Neural progenitor cell (in vitro differentiated cells): ENCODE measurements at regions not wholly inside any gene's neighbourhood (a gene's known extent, or its start where the extent isn't known, plus 50 kb on each side); places are given as distances from the start of the nearest gene placed in this dataset.

ENCODE experiments used
- CTCF ChIP-seq: fragments of 200-600 bp; sonication (generic); IDR thresholded peaks from 2 replicates; pipeline ENCODE4 v1.5.1; 2017; ENCODE audit warnings: antibody characterized with exemption, mild to moderate bottlenecking
- EZH2phosphoT487 ChIP-seq: fragments of 200-600 bp; sonication (generic); IDR thresholded peaks from 2 replicates; pipeline ENCODE4 v1.6.1; 2017; ENCODE audit warnings: antibody characterized with exemption

DNA sequence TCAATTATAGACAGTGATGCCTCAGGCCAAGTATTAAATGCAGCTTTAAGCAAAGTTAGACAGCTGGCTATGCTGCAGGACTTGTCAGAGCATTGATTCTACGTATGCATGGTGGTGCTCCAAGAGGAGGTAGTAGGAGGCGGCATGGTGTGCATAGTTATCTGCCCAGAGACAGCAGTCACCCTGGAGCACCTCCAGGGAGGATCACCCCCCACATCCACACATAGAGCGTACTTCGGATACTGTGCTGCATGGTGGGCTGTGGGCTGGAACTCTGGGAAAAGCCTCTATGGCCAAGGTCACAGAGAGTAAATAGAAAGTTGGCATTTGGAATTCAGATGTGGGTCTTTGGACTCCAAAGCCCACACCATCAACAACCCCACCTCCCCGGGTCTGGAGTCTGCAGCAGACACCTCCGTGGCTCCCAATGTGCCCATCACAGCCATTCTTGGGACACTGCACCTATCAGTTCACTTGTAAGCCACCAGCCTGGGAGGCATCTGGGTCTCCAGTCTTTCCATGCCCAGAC is 64.5 kb upstream of the STX16 start:
- no peak for TF ChIP-seq CTCF
- no peak for TF ChIP-seq EZH2phosphoT487
